ENCODE measurements at regions not wholly inside any gene's neighbourhood (a gene's known extent, or its start where the extent isn't known, plus 50 kb on each side); places are given as distances from the start of the nearest gene placed in this dataset.
"Not testable (repeated sequence)": the region's sequence is repeated elsewhere in the genome, so short reads cannot be mapped to it uniquely, and the experiment has no call there.

- no peak for DNase-seq (ENCODE audit: low read depth)
Observed at GRCh38 chr5:90285581-90285980, 124.0 kb downstream of the CETN3 start.

- no peak for DNase-seq (ENCODE audit: low read depth)
Observed at GRCh38 chr5:90284375-90284774, 125.2 kb downstream of the CETN3 start.

- peak; percentile 7 for DNase-seq (ENCODE audit: low read depth)
Observed at GRCh38 chr5:90279091-90279490, 130.5 kb downstream of the CETN3 start.

- DNase-seq (ENCODE audit: low read depth): no peak
Observed at GRCh38 chr5:90274216-90274615, 135.3 kb downstream of the CETN3 start.

GRCh38 chr5:90267646-90268045 is 141.9 kb downstream of the CETN3 start:
- no peak for DNase-seq (ENCODE audit: low read depth)

- no peak for DNase-seq (ENCODE audit: low read depth)
Observed at GRCh38 chr5:90265545-90265857, 144.1 kb downstream of the CETN3 start.

- peak; percentile 66 for DNase-seq (ENCODE audit: low read depth)
Observed at GRCh38 chr5:90264689-90265544, 144.6 kb downstream of the CETN3 start.

GRCh38 chr5:90263102-90263820 is 146.3 kb downstream of the CETN3 start:
- DNase-seq (ENCODE audit: low read depth): no peak

GRCh38 chr5:90251447-90251846 is 158.1 kb downstream of the CETN3 start:
- no peak for DNase-seq (ENCODE audit: low read depth)

GRCh38 chr5:90248640-90249039 is 160.9 kb downstream of the CETN3 start:
- no peak for DNase-seq (ENCODE audit: low read depth)

GRCh38 chr5:90243848-90244247 is 165.7 kb downstream of the CETN3 start:
- not testable (repeated sequence) for DNase-seq (ENCODE audit: low read depth)

GRCh38 chr5:90233476-90233875 is 176.1 kb downstream of the CETN3 start:
- no peak for DNase-seq (ENCODE audit: low read depth)

- no peak for DNase-seq (ENCODE audit: low read depth)
Observed at GRCh38 chr5:90231688-90232087, 177.9 kb downstream of the CETN3 start.

GRCh38 chr5:90227683-90228082 is 181.9 kb downstream of the CETN3 start:
- no peak for DNase-seq (ENCODE audit: low read depth)

- DNase-seq (ENCODE audit: low read depth): no peak
Observed at GRCh38 chr5:90226433-90227099, 183.0 kb downstream of the CETN3 start.

- DNase-seq (ENCODE audit: low read depth): no peak
Observed at GRCh38 chr5:90224342-90224741, 185.2 kb downstream of the CETN3 start.

GRCh38 chr5:90223756-90224155 is 185.8 kb downstream of the CETN3 start:
- no peak for DNase-seq (ENCODE audit: low read depth)

- peak; percentile 46 for DNase-seq (ENCODE audit: low read depth)
Observed at GRCh38 chr5:90221951-90222350, 187.6 kb downstream of the CETN3 start.

- DNase-seq (ENCODE audit: low read depth): no peak
Observed at GRCh38 chr5:90220554-90220953, 189.0 kb downstream of the CETN3 start.

GRCh38 chr5:90214991-90215390 is 194.6 kb downstream of the CETN3 start:
- DNase-seq (ENCODE audit: low read depth): no peak

- DNase-seq (ENCODE audit: low read depth): not testable (repeated sequence)
Observed at GRCh38 chr5:90208323-90208722, 201.2 kb downstream of the CETN3 start.

GRCh38 chr5:90201923-90202322 is 207.6 kb downstream of the CETN3 start:
- DNase-seq (ENCODE audit: low read depth): peak; percentile 41

All from ELR (cell line).